CD4-positive, alpha-beta T cell (primary cell): ENCODE measurements at regions not wholly inside any gene's neighbourhood (a gene's known extent, or its start where the extent isn't known, plus 50 kb on each side); places are given as distances from the start of the nearest gene placed in this dataset.

Experiments used
- ATAC-seq: fragments of 200-7000 bp; cut with Tn5 transposase; one replicate; pipeline ENCODE4 v1.10.0; 2022; ENCODE audit warnings: mild to moderate bottlenecking; ENCODE audit not compliant: poor library complexity
- CTCF ChIA-PET: fragments of 350-600 bp; sonication (Branson Sonifier 250); formaldehyde crosslinking; loops from one replicate; lab custom pipeline; 2021; ENCODE audit warnings: antibody characterized with exemption, inconsistent platforms; lab: Charles Lee
- POLR2A ChIA-PET: fragments of 350-600 bp; sonication (Branson Sonifier 250); formaldehyde crosslinking; loops from one replicate; lab custom pipeline; 2021; ENCODE audit warnings: antibody characterized with exemption, inconsistent platforms; lab: Charles Lee
- DNase-seq, 14 experiments: peaks; one replicate each; pipeline ENCODE4 v3.0.0-alpha.2; 2013 to 2020; ENCODE audit warnings: mixed read lengths in 2 of 14
- H3K27ac ChIP-seq, 2 donors: one replicate each; pipeline versions ENCODE4 v1.5.1 to v1.7.0; 2013; ENCODE audit warnings: low read length in 2 of 2, low read depth in 1 of 2, mild to moderate bottlenecking in 1 of 2
- H3K27me3 ChIP-seq, 2 experiments: 1 replicate in 1 of 2; 2 replicates in 1 of 2; pipeline versions ENCODE4 v1.6.1 to v1.7.0; 2013; ENCODE audit warnings: low read length in 2 of 2, control low read depth in 1 of 2, mild to moderate bottlenecking in 1 of 2, moderate library complexity in 1 of 2; ENCODE audit not compliant: insufficient read depth in 2 of 2, control insufficient read depth in 1 of 2
- H3K36me3 ChIP-seq: one replicate; pipeline ENCODE4 v1.6.1; 2013; ENCODE audit warnings: low read length, control low read depth; ENCODE audit not compliant: insufficient read depth
- H3K4me1 ChIP-seq: one replicate; pipeline ENCODE4 v1.6.1; 2013; ENCODE audit warnings: low read length, control low read depth; ENCODE audit not compliant: insufficient read depth
- H3K4me3 ChIP-seq: one replicate; pipeline ENCODE4 v1.5.1; 2013; ENCODE audit warnings: mild to moderate bottlenecking, low read length, moderate library complexity
- H3K9me3 ChIP-seq, 2 experiments: 1 replicate in 1 of 2; 2 replicates in 1 of 2; pipeline versions ENCODE4 v1.6.1 to v1.7.0; 2013; ENCODE audit warnings: low read length in 2 of 2, mild to moderate bottlenecking in 2 of 2, control low read depth in 1 of 2, moderate library complexity in 1 of 2; ENCODE audit not compliant: control insufficient read depth in 1 of 2, insufficient read depth in 1 of 2
- H3K27ac Mint-ChIP-seq: one replicate; pipeline ENCODE4 v1.8.0; 2020; ENCODE audit warnings: mixed read lengths
- H3K27me3 Mint-ChIP-seq: one replicate; pipeline ENCODE4 v1.8.0; 2021; ENCODE audit warnings: mixed read lengths
- H3K36me3 Mint-ChIP-seq: one replicate; pipeline ENCODE4 v1.8.0; 2021; ENCODE audit warnings: low read depth, mixed read lengths
- H3K4me1 Mint-ChIP-seq: one replicate; pipeline ENCODE4 v1.8.0; 2021; ENCODE audit warnings: low read depth, mixed read lengths
- H3K4me3 Mint-ChIP-seq: one replicate; pipeline ENCODE4 v1.8.0; 2020; ENCODE audit warnings: mild to moderate bottlenecking, mixed read lengths
- H3K9me3 Mint-ChIP-seq: one replicate; pipeline ENCODE4 v1.8.0; 2020; ENCODE audit warnings: mixed read lengths
- intact Hi-C, 2 experiments: fragments of 100-400 bp; cut with DNase I in 1 of 2; cut with micrococcal nuclease in 1 of 2; formaldehyde crosslinking; loops; one replicate each; pipeline versions ENCODE4 v1.15.1 to v1.9.0; 2023 to 2025; cut with DNase I, micrococcal nuclease
- TF ChIP-seq, protein P1 (sequence below): fragments of 200-600 bp; IDR thresholded peaks from one replicate; pipeline ENCODE4 v1.8.0; 2022; ENCODE audit warnings: antibody characterized with exemption, mild to moderate bottlenecking

DNA sequence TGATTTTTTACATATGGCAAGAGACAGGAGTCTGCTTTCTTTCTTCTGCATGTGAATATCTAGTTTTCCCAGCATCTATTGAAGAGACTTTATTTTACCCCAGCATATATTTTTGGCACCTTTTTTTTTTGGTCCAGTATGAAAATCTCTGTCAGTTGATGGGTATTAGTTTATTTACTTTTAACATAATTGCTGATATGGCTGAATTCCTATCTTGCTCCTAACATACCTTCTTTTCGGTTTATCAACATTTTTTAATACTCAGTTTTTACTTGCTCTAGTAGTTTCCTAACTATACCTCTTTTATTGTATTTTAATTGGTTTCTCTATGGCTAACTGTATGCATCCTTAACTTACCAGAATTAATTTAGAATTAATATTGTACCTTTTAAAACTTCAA lies 77.5 kb upstream of the PDE7B start:
- intact Hi-C loops: no loop called here
- TF ChIP-seq, protein P1, sequence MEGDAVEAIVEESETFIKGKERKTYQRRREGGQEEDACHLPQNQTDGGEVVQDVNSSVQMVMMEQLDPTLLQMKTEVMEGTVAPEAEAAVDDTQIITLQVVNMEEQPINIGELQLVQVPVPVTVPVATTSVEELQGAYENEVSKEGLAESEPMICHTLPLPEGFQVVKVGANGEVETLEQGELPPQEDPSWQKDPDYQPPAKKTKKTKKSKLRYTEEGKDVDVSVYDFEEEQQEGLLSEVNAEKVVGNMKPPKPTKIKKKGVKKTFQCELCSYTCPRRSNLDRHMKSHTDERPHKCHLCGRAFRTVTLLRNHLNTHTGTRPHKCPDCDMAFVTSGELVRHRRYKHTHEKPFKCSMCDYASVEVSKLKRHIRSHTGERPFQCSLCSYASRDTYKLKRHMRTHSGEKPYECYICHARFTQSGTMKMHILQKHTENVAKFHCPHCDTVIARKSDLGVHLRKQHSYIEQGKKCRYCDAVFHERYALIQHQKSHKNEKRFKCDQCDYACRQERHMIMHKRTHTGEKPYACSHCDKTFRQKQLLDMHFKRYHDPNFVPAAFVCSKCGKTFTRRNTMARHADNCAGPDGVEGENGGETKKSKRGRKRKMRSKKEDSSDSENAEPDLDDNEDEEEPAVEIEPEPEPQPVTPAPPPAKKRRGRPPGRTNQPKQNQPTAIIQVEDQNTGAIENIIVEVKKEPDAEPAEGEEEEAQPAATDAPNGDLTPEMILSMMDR: no peak
- H3K4me1 ChIP-seq: no peaks in the 10 kb centered on the region
- ATAC-seq (no peak), DNase-seq (no peak)
- H3K4me1 Mint-ChIP-seq: no peaks in the 10 kb centered on the region
- H3K27ac Mint-ChIP-seq: no peak overlapping the region
- H3K27me3 Mint-ChIP-seq: peaks cover under 1% of the 10 kb centered on the region
- H3K9me3 ChIP-seq: no peaks in the 10 kb centered on the region
- no peaks in the 10 kb centered on the region for H3K27me3 ChIP-seq
- CTCF ChIA-PET: interaction anchor here (1.1 kb wide), 1 partner anchor 12 kb away, joined by 3 read pairs; no protein-coding TSS in a partner anchor
- H3K27ac ChIP-seq: no peak overlapping the region
- H3K4me3 Mint-ChIP-seq: no peak overlapping the region
- H3K36me3 ChIP-seq: no peaks in the 10 kb centered on the region
- H3K36me3 Mint-ChIP-seq: no peaks in the 10 kb centered on the region
- H3K9me3 Mint-ChIP-seq: no peaks in the 10 kb centered on the region
- POLR2A ChIA-PET: no interaction called here
- H3K4me3 ChIP-seq: no peak overlapping the region

DNA sequence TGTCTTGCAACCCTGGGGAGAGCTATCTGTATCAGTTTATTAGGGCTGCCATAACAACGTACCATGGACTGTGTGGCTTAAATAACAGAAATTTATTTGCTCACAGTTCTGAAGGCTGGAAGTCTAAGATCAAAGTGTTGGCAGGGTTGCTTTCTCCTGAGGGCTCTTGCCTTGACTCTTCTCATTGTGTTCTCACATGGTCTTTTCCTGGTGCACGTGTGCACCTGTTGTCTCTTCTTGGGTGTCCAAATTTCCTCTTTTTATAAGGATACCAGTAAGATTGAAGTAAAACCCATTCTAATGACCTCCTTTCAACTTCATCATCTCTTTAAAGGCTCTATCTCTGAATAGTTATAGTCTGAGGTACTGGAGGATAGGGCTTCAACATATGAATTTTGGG lies 72.3 kb upstream of the PDE7B start:
- H3K36me3 Mint-ChIP-seq: no peaks in the 10 kb centered on the region
- Histone ChIP-seq H3K4me1 (no peaks in the 10 kb centered on the region), H3K27ac (no peak overlapping the region), H3K9me3 (peaks cover 0 to 11% of the 10 kb centered on the region in 2 experiments), H3K36me3 (no peaks in the 10 kb centered on the region), H3K27me3 (no peaks in the 10 kb centered on the region), H3K4me3 (no peak overlapping the region)
- CTCF ChIA-PET: no interaction called here
- peaks cover 9% of the 10 kb centered on the region for H3K27me3 Mint-ChIP-seq
- H3K4me1 Mint-ChIP-seq: no peaks in the 10 kb centered on the region
- no peak overlapping the region for H3K27ac Mint-ChIP-seq
- TF ChIP-seq, protein P1: no peak
- ATAC-seq (no peak), DNase-seq (no peak)
- H3K4me3 Mint-ChIP-seq: no peak overlapping the region
- POLR2A ChIA-PET: no interaction called here
- no peaks in the 10 kb centered on the region for H3K9me3 Mint-ChIP-seq
- intact Hi-C loops: no loop called here

DNA sequence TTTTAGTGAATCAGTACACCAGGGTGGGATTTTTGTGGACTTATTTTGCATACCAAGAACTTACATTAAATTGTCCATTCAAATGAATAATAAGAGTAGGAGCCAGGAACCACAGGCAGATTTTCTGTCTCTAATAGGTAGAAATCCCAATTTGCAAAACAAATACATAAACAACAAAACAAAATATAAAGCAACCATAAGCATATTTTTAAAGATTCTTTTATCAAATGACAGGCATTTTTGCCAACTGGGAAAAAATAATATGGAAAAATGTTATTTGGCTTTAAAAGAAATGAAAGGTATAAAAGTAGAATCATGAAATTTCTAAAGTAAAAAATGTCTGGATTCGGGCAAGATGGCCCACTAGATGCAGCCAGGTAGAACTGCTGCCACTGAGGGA lies 71.2 kb upstream of the PDE7B start:
- Histone ChIP-seq H3K4me1 (no peaks in the 10 kb centered on the region), H3K36me3 (no peaks in the 10 kb centered on the region), H3K4me3 (no peak overlapping the region), H3K27me3 (no peaks in the 10 kb centered on the region), H3K9me3 (peaks cover 0 to 11% of the 10 kb centered on the region in 2 experiments), H3K27ac (no peak overlapping the region)
- no peaks in the 10 kb centered on the region for H3K9me3 Mint-ChIP-seq
- TF ChIP-seq, protein P1: no peak
- DNase-seq (no peak), ATAC-seq (no peak)
- H3K4me1 Mint-ChIP-seq: no peaks in the 10 kb centered on the region
- ChIA-PET CTCF (no interaction called here), POLR2A (no interaction called here)
- H3K27ac Mint-ChIP-seq: no peak overlapping the region
- peaks cover 9% of the 10 kb centered on the region for H3K27me3 Mint-ChIP-seq
- H3K4me3 Mint-ChIP-seq: no peak overlapping the region
- intact Hi-C loops: no loop called here
- H3K36me3 Mint-ChIP-seq: no peaks in the 10 kb centered on the region
